ENCODE measurements at regions not wholly inside any gene's neighbourhood (a gene's known extent, or its start where the extent isn't known, plus 50 kb on each side); places are given as distances from the start of the nearest gene placed in this dataset.

- TF ChIP-seq POLR2AphosphoS5 (IDR thresholded peaks at IDR 0.05; ENCODE audit: low read depth, low read length) (no peak), FOXP2 (optimal IDR thresholded peaks at IDR 0.05; ENCODE audit: borderline replicate concordance, extremely low read depth, extremely low read length, insufficient read depth) (no peak), REST (IDR thresholded peaks at IDR 0.05; ENCODE audit: insufficient read depth in 1 of 2, low read depth in 2 of 2, low read length in 2 of 2) (no peak)
These were observed 119.9 kb downstream of the FAM43A start for GRCh38 chr3:194805546-194805945.

Measured in PFSK-1 (cell line).